ENCODE measurements at regions not wholly inside any gene's neighbourhood (a gene's known extent, or its start where the extent isn't known, plus 50 kb on each side); places are given as distances from the start of the nearest gene placed in this dataset.

DNA sequence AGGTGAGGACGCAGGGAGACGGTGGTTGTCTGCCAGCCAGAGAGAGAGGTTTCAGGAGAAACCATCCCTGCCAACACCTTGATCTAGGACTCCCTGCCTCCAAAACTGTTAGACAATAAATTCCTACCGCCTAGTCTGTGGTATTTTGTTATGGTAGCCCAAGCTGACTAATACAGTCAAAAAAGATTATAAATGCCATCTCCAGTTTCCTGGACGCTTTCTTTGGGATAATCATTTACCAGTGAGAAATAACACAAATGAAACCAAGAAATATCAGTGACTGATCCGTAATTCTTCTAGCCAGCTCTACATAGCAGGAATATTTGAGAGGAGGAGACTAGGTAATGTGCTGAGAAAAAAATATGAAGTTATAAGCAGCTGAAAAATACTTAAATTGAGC lies 707.8 kb upstream of the LMCD1 start:
- DNase-seq (ENCODE audit: low spot score) = no peak

DNA sequence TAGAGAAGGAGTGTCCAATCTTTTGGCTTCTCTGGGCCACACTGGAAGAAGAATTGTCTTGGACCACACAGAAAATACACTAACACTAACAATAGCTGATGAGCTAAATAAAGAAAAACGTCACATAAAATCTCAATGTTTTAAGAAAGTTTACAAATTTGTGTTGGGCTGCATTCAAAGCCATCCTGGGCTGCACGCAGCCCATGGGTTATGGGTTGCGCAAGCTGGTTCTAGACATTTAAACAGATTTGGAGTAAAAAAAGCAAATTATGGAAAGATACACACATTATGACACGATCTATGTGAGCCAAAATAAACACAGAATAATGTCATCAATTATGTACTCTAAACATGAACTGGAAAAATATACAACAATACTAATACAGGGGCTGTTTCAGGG lies 703.3 kb upstream of the LMCD1 start:
- no peak for DNase-seq (ENCODE audit: low spot score)

DNA sequence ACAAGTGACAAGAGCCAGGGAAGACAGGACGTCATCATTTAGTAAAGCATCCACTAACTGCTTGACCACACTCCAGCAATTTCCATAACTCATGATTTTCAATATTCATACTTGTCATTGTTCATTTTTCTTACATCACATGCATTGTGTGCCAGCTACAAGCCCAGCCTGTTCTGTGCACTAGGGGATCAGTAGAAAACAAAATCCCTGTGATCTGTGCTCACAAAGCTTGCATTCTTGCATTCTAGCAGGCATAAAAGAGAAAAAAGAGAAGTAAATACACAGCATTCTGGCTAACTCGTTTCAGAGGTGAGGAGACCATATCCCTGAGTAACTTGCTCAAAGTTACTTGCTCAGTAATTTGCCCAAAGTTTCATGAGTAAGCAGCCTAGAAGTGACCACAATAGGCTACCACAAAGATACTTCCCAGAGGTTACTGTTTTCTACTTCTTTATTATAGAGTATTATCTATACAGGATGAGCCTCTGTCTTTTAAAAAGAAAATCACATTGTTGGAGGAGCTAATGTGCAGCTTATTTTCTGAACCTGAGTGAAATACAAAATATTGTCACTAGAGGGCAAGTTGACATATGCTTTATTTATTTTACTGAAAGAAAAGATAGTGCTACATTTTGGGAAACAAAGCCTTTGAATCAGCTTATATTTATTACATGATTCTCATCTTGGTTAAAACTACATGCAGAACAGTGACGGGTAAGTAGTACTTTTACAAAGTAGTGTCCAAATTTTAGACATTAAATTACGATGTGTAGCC lies 701.4 kb upstream of the LMCD1 start:
- no peak for DNase-seq (ENCODE audit: low spot score)

DNA sequence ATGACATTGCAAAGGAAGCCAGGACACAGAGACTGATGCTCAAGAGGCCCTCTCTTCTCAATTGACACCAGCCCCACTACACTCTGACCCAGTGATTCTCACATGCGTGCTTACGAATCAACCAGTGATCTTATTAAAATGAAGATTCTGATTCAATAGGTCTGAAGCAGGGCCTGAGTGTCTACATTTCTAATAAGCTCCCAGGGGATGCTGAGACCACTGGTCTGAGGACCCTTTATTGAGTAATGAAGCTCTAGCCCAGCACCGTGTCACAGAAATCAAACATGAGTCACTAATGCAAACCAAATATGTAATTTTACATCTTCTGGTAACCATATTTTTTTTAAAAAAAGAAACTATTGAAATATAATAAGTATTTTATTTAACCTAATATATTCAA lies 689.1 kb upstream of the LMCD1 start:
- DNase-seq (ENCODE audit: low spot score) = no peak

DNA sequence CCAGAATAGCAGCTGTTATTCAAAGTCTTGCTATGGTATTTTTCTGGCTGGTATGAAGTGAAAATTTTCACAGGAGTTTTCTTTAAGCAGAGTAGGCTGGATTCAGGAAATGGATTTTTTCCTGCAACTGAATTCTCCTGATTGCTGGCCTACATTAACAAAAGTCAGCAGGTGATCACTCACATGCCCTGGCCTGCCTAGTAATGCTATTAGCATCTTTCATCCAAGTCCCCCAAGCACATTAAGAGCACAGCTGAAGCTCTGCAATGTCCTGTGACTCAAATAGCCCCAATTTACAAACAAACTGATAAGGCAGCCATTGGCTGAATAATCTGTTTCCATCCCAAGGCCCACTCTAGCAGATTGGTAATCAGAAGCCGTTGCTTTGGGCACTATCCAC lies 688.3 kb upstream of the LMCD1 start:
- DNase-seq (ENCODE audit: low spot score) = no peak

DNA sequence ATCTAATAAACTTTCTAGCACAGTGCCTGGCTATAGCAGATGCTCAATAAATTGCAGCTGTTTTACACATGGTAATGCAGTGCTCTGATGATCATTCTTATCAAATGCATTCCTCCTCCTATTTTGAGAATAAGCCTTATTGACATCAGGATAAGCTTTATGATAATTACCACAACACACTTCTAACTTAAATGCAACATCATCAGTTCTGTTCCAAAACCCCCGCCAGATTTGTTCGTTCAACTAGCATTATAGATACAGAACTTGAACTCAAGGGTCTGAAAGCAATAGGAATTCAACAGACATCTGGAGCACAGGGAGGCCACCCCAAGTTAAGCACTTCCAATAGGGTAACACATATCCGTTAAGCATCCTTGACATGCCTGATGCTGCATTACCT lies 684.4 kb upstream of the LMCD1 start:
- no peak for DNase-seq (ENCODE audit: low spot score)

DNA sequence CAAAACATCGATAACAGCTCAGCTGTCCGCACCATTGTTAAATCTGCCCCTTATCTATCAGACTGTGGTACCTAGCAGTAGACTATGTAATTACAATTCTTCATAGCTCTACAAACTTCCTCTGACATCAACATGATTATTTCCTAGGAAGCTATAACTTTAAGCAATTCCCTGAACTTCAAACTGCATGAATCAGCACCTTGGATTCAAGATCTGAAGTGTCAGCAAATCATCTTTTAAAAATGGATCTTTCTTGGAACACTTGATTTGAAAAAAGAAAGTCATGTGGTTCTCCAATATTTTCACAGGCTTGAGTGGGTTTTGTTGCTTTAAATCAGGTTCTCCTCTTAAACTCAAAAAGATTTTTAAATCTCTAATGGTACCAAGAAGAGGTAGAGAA lies 680.7 kb upstream of the LMCD1 start:
- DNase-seq (ENCODE audit: low spot score) = no peak

DNA sequence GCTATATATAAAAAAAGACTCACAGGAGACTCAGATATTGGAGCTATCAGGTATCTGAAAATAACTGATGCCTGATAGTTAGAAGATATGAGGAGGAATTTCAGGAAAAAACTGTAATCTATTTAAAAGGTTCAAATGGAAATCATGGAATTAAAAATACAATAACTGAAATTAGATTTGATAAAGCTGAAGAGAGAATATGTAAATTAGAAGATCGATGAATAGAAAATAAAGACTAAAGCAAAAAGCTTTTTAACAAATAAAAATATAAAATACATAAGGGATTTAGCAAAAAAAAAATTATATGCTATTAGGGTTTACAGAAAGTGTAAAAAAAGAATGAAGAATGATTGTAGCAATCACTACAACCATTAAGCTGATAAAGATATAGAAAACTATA lies 679.8 kb upstream of the LMCD1 start:
- DNase-seq (ENCODE audit: low spot score) = no peak

DNA sequence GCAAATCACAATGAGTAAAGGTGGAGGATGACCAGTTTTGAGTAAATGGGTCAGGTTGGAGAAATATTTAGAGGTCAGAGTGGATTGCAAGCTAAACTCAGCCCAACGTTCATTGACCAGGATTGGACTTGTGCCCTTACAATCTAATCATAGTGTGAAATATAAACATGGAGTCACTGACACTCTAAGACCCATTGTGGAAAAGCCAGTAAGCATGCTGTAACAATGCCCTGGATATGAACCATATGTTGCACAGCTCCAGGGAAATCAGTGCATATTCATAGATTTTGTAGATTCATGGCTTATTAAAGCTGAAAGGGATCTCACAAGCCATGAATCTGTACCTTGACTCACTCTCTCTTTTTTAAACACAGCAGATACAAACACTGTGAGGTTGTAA lies 660.2 kb upstream of the LMCD1 start:
- DNase-seq (ENCODE audit: low spot score) = no peak

DNA sequence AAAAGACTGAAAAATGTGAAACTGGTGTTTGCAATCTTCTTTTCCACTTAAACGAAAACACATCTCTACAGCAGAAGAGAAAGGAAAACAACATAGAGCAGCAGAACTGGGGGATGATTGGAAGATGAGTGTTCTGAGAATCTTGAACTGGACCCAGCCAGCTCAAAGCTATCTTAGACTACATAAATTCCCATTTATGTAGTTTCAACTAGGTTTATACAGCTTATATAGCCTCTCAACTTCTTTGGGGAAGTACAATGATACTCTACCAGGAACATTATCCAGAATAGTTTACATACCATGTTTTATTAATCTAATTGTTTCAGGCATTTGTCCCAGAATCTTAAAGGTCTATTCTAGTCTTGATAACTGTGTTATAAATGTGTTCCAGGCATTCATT lies 658.2 kb upstream of the LMCD1 start:
- no peak for DNase-seq (ENCODE audit: low spot score)

DNA sequence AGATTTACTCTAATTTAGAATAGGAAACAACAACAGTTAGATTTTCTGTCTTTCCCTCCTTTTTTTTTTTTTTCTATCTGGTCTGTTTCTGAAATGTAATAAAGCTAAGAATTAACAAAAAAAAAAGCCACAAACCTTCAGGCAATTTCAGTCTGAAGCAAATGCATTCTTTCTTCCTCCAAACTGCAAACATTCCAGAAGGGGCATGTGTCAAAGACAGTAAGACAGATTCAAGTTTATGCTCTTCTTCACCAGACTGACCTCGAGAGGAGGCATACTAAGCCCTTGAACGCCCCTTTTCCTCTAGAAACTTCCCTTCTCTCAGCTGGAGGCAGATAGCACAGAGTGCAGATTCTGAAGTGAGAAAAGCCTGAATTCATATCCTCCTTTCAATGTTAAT lies 654.6 kb upstream of the LMCD1 start:
- no peak for DNase-seq (ENCODE audit: low spot score)

DNA sequence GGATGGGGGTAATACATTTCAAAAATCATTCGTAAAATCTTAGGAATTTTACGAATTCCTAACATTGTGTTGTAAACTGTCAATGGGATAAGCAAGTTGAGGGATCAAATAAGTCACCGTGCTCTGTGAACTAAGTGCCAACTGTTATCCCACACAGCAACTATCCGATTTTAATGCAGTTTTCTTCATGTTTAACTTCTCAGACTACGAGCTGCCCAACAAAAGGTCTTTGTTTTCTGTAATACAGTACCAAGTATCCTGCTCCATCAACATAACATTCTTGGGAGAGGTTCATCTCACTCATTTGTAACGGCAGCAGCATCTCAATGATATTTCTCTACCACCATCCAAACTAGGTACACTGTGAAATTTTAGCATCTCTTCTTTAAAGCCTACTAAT lies 654.1 kb upstream of the LMCD1 start:
- no peak for DNase-seq (ENCODE audit: low spot score)

DNA sequence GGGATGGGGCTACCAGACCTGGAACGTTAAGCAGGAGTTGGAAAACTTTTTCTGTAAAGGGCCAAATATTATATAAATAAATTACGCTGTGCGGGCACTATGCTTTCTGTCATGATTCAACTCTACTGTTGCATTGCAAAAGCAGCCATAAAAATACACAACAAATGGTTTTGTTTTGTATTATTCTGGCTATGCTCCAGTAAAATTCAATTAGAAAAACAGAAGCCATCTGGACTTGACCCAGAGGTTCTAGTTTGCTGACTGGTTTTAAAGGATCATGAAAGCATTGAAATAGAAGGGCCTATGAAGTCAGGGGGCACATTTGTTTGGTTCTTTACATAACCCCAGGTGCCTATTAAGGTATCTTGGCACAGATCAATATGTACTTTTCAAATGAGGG lies 647.4 kb upstream of the LMCD1 start:
- DNase-seq (ENCODE audit: low spot score) = no peak

DNA sequence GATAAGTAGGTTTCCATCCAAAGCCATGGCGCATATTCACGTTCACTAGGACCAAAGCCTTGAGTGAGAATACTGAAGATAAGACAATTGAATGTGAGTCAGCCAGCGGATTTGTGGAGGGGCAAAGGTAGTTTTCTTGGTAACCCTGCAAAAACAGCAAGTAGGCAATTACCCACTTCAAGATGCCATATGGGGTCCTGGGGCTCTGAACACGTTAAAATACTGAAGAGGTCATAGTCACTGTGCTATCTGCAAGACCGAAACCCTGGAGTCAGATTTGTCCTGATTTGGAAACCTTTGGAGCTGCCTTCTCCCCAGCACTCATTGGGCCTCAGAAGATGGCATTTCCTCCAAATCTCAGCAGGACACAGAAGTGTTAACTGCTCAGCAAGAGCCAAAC lies 646.9 kb upstream of the LMCD1 start:
- DNase-seq (ENCODE audit: low spot score) = no peak

DNA sequence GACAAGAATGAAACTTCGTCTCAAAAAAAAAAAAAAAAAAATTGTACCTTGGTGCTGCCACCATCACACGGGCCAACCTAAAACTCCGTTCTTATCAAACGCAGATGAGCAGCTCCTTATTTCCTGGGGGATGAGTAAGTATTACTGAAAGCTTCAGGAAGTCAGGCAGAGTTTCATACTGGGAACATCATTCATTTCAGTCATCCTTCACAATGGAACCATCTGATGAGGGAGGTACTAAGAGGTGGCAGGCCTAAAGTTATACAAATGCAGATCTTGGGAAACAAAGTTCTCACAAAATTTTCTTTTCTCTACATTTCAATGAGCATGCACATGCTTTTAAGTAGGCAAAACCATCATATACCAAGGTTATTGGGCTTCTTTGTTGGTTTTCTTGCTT lies 636.0 kb upstream of the LMCD1 start:
- no peak for DNase-seq (ENCODE audit: low spot score)

DNA sequence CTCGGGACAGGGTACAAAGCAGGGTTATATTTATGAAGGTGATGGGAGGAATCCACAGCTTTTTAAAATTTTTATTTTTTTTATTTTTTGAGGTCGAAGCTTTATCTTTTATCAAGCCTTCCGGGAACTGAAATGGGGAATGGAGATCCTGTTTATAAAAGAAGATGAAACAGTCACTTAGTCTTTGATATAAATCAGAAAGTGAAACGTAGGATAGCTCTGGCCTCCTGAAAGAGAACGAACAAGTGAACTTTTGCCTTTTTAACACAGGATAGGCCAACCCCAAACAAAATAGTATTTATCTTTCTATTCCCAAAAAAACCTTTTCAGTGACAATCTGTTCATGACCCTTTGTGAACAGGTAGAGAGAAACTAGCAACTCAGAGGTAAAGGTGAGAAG lies 634.0 kb upstream of the LMCD1 start:
- DNase-seq (ENCODE audit: low spot score) = no peak

DNA sequence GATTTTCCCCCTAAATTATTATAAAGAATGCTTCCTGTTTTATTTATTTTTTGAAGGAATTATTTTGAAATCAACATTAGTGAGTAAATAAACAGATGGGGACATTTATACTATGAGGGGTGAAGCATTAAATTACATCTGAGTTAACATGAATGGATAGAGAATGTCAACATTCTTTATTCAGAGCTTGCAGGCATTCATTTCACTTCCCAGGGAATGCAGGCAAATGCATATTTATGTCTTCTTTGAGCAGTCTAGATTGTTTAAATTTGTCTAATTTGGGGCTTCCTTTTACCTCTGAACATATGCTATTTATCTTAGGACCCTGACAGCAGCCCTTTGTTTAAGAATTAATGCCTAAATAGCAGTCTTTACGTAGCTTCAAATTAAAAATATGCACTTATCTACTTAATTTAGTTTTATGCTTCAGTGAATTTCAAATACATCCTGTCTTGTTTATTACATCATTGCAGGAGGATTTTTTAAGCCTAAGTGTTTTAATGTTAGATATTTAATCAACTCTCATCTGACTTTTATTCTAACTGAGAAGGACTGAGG lies 630.5 kb upstream of the LMCD1 start:
- no peak for DNase-seq (ENCODE audit: low spot score)

DNA sequence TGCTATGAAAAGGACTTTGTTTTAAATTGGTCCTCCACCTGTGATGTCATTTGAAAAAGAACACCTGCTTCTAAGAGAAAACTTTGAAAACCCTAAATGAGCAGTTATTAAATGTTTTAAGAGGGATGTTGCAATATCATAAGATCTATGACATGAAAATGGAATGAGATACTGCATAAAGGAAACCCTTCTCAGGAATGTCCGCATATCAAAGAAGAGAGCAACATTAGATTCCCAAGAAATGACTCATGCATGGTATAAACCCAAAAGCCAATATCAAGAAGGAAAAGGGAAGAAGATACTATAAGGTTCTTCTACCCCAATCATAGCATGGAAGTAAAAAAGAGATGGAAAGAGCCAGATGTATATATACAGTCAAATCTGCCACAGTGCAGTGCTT lies 627.5 kb upstream of the LMCD1 start:
- DNase-seq (ENCODE audit: low spot score) = no peak

DNA sequence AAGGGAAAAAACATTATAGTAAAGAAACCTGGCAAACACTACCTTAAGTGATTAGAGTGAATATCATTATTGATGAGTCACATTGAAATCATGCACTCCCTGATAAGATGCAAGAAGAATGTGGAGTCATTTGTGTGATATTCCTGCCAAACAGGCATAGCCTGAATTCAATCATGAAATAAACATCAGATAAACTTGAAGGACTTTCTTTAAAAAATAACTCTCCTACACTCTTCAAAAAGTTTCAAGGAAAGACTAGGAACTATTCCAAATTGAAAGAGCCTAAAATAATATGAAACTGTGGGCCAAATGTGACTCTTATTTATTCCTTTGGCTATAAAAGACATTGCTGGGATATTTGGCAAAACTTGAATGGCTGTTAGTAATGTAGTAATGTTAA lies 625.7 kb upstream of the LMCD1 start:
- DNase-seq (ENCODE audit: low spot score) = no peak

DNA sequence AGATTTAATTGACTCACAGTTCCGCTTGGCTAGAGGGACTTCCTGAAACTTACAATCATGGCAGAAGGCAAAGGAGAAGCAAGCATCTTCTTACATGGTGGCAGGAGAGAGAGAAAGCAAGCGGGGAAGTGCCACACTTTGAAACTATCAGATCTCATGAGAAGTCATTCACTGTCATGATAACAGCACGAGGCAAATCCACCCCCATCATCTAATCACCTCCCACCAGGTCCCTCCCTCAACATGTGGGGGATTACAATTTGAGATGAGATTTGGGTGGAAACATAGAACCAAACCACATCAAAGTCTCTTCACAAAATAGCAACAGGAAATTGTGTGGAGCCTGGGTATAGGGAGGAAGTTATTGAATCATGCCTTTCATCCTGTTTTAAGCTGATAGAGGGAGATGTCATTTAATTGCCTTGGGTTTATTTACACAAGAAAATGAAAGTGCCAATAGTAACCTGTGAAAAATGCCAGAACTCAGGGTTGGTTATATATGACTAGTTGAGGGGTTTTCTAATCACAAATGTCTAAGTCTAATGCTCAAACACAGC lies 624.8 kb upstream of the LMCD1 start:
- no peak for DNase-seq (ENCODE audit: low spot score)

DNA sequence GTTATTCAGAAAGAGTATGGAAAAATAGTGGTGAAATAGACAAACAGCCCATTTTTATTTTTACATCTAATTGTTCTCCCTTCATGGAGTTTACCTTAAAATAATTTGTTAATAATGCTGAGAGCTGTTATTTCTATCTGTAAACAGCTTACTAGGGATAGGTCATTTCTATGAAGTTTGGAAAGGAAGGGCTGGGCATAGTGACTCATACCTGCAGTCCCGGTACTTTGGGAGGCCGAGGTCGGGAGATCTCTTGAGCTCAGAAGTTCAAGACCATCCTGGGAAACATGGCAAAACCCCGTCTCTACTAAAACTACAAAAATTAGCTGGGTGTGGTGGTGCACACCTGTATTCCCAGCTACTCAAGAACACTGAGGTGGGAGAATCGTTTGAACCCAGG lies 624.3 kb upstream of the LMCD1 start:
- DNase-seq (ENCODE audit: low spot score) = no peak

DNA sequence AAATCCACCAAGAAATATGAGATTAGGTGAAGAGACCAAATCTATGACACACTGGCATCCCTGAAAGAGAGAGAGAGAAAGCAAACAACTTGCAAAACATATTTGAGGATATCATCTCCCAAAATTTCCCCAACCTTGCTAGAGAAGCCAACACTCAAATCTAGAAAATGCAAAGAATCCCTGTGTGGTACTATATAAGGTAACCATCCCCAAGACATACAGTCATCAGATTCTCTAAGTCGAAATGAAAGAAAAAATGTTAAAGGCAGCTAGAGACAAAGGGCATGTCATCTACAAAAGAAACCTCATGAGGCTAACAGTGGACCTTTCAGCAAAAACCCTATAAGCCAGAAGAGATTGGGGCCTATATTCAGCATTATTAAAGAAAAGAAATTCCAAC lies 622.1 kb upstream of the LMCD1 start:
- no peak for DNase-seq (ENCODE audit: low spot score)

DNA sequence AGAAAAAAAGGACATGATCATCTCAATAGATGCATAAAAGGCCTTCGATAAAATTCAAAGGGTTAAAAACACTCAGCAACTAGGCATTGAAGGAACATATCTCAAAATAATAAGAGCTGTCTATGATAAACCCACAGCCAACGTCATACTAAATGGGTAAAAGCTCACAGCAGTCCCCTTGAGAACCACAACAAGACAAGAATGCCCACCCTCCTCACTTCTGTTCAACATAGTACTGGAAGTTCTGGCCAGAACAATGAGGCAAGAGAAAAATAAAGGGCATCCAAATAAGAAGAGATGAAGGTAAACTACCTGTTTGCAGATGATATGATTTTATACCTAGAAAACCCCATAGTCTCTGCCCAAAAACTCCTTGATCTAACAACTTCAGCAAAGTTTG lies 619.7 kb upstream of the LMCD1 start:
- DNase-seq (ENCODE audit: low spot score) = no peak

DNA sequence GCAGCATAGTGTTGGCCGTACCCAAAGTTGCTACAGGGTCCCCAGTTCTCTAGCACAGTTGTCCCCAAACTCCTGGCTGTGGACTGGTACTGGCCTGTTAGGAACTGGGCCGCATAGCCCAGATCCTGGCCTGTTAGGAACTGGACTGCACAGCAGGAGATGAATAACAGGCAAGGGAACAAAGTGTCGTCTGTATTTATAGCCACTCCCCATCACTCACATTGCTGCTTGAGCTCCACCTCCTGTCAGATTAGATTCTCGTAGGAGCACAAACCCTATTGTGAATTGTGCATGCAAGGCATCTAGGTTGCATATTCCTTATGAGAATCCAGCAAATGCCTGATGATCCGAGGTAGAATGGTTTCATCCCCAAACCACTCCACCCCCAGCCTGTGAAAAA lies 604.0 kb upstream of the LMCD1 start:
- no peak for DNase-seq (ENCODE audit: low spot score)
